GM21528 (cell line): ENCODE measurements at regions not wholly inside any gene's neighbourhood (a gene's known extent, or its start where the extent isn't known, plus 50 kb on each side); places are given as distances from the start of the nearest gene placed in this dataset.
"Not testable (repeated sequence)": the region's sequence is repeated elsewhere in the genome, so short reads cannot be mapped to it uniquely, and the experiment has no call there.

Experiments
- ATAC-seq: cut with Tn5 transposase; IDR thresholded peaks from one replicate; pipeline ENCODE4 v1.9.1; 2021; ENCODE audit warnings: mild to moderate bottlenecking, moderate library complexity; ENCODE audit not compliant: unreplicated experiment, low FRiP score

GRCh38 chr5:152523964-152524363 lies 118.9 kb upstream of the NMUR2 start:
- ATAC-seq: no peak

- peak; percentile 68 for ATAC-seq
These were observed 122.4 kb upstream of the NMUR2 start for GRCh38 chr5:152527358-152528052.

GRCh38 chr5:152529440-152529839 lies 124.4 kb upstream of the NMUR2 start:
- no peak for ATAC-seq

GRCh38 chr5:152532714-152533113 lies 127.6 kb upstream of the NMUR2 start:
- no peak for ATAC-seq

GRCh38 chr5:152534641-152535040 lies 129.6 kb upstream of the NMUR2 start:
- no peak for ATAC-seq

GRCh38 chr5:152542741-152543140 lies 137.7 kb upstream of the NMUR2 start:
- no peak for ATAC-seq

GRCh38 chr5:152546493-152546892 lies 141.4 kb upstream of the NMUR2 start:
- no peak for ATAC-seq

- ATAC-seq: no peak
These were observed 142.1 kb upstream of the NMUR2 start for GRCh38 chr5:152547202-152547601.

- ATAC-seq: no peak
These were observed 144.6 kb upstream of the NMUR2 start for GRCh38 chr5:152549709-152550108.

- no peak for ATAC-seq
These were observed 146.0 kb upstream of the NMUR2 start for GRCh38 chr5:152551061-152551460.

- ATAC-seq: no peak
These were observed 151.7 kb upstream of the NMUR2 start for GRCh38 chr5:152556784-152557183.

- ATAC-seq: peak; percentile 73
These were observed 155.5 kb upstream of the NMUR2 start for GRCh38 chr5:152560512-152561137.

GRCh38 chr5:152568016-152568415 lies 162.9 kb upstream of the NMUR2 start:
- no peak for ATAC-seq

GRCh38 chr5:152572812-152573211 lies 167.7 kb upstream of the NMUR2 start:
- no peak for ATAC-seq

GRCh38 chr5:152584103-152584502 lies 179.0 kb upstream of the NMUR2 start:
- ATAC-seq: no peak

GRCh38 chr5:152592416-152592815 lies 187.3 kb upstream of the NMUR2 start:
- no peak for ATAC-seq

- ATAC-seq: no peak
These were observed 188.3 kb upstream of the NMUR2 start for GRCh38 chr5:152593388-152593787.

GRCh38 chr5:152595405-152595804 lies 190.3 kb upstream of the NMUR2 start:
- no peak for ATAC-seq

GRCh38 chr5:152599096-152599495 lies 194.0 kb upstream of the NMUR2 start:
- ATAC-seq: no peak

GRCh38 chr5:152601806-152602732 lies 197.0 kb upstream of the NMUR2 start:
- no peak for ATAC-seq

GRCh38 chr5:152606050-152606449 lies 201.0 kb upstream of the NMUR2 start:
- not testable (repeated sequence) for ATAC-seq
